Uterus (tissue), 3 donors: ENCODE measurements at regions not wholly inside any gene's neighbourhood (a gene's known extent, or its start where the extent isn't known, plus 50 kb on each side); places are given as distances from the start of the nearest gene placed in this dataset.

Source experiments
- DNase-seq, 2 donors: peaks; one replicate each; pipeline ENCODE4 v3.0.0-alpha.2; 2019 to 2020
- H3K27ac ChIP-seq, 2 donors: fragments of 200-600 bp; sonication (generic); 1 replicate in 1 of 2; 2 replicates in 1 of 2; pipeline ENCODE4 v1.5.1; 2016 to 2018
- H3K27me3 ChIP-seq, 2 donors: fragments of 200-600 bp; sonication (generic); one replicate each; pipeline ENCODE4 v1.5.1; 2018 to 2019; ENCODE audit warnings: control low read depth in 1 of 2
- H3K36me3 ChIP-seq, 2 donors: fragments of 200-600 bp; sonication (generic); one replicate each; pipeline ENCODE4 v1.5.1; 2019; ENCODE audit warnings: control low read depth in 1 of 2
- H3K4me1 ChIP-seq, 2 donors: fragments of 200-600 bp; sonication (generic); one replicate each; pipeline ENCODE4 v1.5.1; 2018 to 2019; ENCODE audit warnings: control low read depth in 1 of 2
- H3K4me3 ChIP-seq, 2 donors: fragments of 200-600 bp; sonication (generic); 1 replicate in 1 of 2; 2 replicates in 1 of 2; pipeline ENCODE4 v1.5.1; 2018 to 2019; ENCODE audit warnings: mild to moderate bottlenecking in 1 of 2
- H3K9me3 ChIP-seq, 2 donors: fragments of 200-600 bp; sonication (generic); one replicate each; pipeline ENCODE4 v1.5.1; 2019; ENCODE audit warnings: control low read depth in 1 of 2
- POLR2A ChIP-seq, 2 donors: fragments of 450-650 bp; IDR thresholded peaks; one replicate each; pipeline ENCODE4 v1.6.1; 2016; ENCODE audit warnings: antibody characterized with exemption in 2 of 2, mild to moderate bottlenecking in 1 of 2, moderate library complexity in 1 of 2
- intact Hi-C: fragments of 100-400 bp; cut with DNase I; formaldehyde crosslinking; loops from one replicate; pipeline ENCODE4 v1.15.1; 2023; ENCODE audit warnings: low total_unique reads
- TF ChIP-seq, protein P1 (sequence below), 4 experiments: fragments of 200-600 bp in 2 of 4; fragments of 450-650 bp in 2 of 4; sonication (generic) in 2 of 4; IDR thresholded peaks; one replicate each; pipeline ENCODE4 v1.5.1; 2016 to 2019; ENCODE audit warnings: antibody characterized with exemption in 4 of 4, mild to moderate bottlenecking in 2 of 4, moderate library complexity in 1 of 4
- donor health status: DM: yes; HTN: yes; CAD: no.

- H3K36me3 ChIP-seq = no peaks in the 10 kb centered on the region
- H3K27ac ChIP-seq = no peak overlapping the region
- no peak for DNase-seq
- no peaks in the 10 kb centered on the region for H3K4me1 ChIP-seq
- intact Hi-C loops = no loop called here
- no peak for TF ChIP-seq POLR2A (IDR thresholded peaks at IDR 0.05)
- no peak overlapping the region for H3K4me3 ChIP-seq
- H3K9me3 ChIP-seq = no peaks in the 10 kb centered on the region
- no peaks in the 10 kb centered on the region for H3K27me3 ChIP-seq
These were observed 324.3 kb downstream of the DAD1 start for GRCh38 chr14:22264759-22265158.

DNA sequence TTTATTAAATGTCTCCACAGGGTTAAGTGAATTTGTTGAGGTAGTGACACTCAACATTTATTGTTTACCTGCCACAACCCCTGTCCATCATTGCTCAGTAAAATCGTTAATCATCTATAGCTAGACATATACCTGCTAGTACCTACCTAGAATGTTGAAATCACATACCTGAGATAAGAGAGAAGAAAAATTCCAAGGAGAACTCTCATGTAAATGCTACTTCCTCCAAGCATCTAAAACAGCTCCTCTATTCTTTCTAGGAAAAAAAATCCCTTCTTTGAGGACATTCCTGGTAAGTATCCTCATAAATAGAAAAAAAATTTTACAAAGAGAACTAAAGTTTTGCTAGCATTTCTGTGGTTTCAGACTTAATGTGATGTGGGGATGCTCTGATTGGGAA is 325.1 kb downstream of the DAD1 start:
- intact Hi-C loops = no loop called here
- no peak overlapping the region for H3K27ac ChIP-seq
- no peak overlapping the region for H3K4me3 ChIP-seq
- H3K27me3 ChIP-seq = no peaks in the 10 kb centered on the region
- TF ChIP-seq POLR2A (IDR thresholded peaks at IDR 0.05) = no peak
- TF ChIP-seq, protein P1, sequence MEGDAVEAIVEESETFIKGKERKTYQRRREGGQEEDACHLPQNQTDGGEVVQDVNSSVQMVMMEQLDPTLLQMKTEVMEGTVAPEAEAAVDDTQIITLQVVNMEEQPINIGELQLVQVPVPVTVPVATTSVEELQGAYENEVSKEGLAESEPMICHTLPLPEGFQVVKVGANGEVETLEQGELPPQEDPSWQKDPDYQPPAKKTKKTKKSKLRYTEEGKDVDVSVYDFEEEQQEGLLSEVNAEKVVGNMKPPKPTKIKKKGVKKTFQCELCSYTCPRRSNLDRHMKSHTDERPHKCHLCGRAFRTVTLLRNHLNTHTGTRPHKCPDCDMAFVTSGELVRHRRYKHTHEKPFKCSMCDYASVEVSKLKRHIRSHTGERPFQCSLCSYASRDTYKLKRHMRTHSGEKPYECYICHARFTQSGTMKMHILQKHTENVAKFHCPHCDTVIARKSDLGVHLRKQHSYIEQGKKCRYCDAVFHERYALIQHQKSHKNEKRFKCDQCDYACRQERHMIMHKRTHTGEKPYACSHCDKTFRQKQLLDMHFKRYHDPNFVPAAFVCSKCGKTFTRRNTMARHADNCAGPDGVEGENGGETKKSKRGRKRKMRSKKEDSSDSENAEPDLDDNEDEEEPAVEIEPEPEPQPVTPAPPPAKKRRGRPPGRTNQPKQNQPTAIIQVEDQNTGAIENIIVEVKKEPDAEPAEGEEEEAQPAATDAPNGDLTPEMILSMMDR (IDR thresholded peaks at IDR 0.05) = no peak
- no peak for DNase-seq
- H3K4me1 ChIP-seq = no peaks in the 10 kb centered on the region
- no peaks in the 10 kb centered on the region for H3K9me3 ChIP-seq
- H3K36me3 ChIP-seq = no peaks in the 10 kb centered on the region

DNA sequence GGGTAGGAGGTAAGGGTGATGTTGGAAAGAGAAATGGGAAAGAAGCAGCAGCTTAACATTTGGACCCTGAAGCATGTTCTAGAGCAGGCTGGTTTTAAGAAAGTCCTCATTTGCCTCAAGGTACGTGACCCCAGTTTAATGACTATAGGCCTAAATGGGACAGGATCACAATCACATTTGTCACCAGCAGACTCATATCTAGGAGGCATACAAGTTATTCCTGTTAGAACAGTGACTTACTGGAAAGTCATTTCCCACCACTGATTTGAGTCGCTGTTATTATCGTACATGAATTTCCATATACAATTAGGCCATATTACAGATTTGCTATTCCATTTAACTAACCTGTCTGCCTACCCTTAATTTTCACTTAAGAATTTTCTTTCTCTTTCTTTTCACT is 326.1 kb downstream of the DAD1 start:
- intact Hi-C loops = no loop called here
- no peak overlapping the region for H3K27ac ChIP-seq
- DNase-seq = no peak
- no peak overlapping the region for H3K4me3 ChIP-seq
- no peaks in the 10 kb centered on the region for H3K4me1 ChIP-seq
- no peaks in the 10 kb centered on the region for H3K27me3 ChIP-seq
- no peaks in the 10 kb centered on the region for H3K36me3 ChIP-seq
- no peaks in the 10 kb centered on the region for H3K9me3 ChIP-seq
- TF ChIP-seq, protein P1 (IDR thresholded peaks at IDR 0.05) = no peak
- no peak for TF ChIP-seq POLR2A (IDR thresholded peaks at IDR 0.05)

DNA sequence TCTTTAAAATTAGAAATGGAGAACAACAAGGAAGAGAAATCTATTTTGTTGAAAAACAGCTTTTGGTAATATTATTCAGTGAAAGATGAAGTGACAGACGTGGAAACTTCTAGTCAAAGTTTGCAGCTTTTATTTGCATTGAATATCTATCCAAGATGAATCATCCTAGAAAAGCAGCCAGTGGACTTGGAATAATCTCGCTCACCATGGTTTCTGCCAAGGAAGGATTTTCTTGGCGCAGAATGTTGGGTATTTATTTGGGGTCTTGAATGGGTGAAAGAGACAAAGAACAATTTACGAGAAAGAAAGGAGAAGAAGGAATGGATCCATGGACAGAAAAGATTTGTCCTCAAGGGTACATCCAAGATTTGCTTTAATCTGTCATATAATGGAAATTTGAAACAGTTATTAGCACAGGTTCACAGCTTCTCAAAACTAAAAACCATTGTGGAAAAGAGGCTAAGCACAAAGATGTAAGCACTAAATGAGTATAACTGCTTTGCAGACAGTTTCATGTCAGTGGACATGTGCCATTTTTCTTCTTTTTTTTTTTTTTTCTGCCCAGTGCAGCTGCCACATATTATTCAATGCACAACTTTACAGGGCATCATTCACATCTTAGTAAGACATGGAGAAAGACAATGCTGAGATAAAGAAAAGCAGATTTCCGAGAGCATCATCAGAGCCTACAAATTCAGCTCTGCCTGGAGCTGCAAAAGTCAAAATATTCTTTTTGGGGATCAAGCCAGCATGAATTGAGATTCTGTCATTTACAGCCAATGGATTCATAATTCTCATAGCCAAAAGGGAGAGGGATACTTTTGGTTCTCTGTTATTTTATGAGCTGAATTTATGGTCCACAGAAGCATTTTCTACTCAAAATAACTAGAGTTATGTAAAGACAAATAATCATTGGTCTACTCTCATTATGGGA is 333.7 kb downstream of the DAD1 start:
- intact Hi-C loops = no loop called here
- Histone ChIP-seq H3K27me3 (no peaks in the 10 kb centered on the region), H3K27ac (no peak overlapping the region), H3K36me3 (no peaks in the 10 kb centered on the region), H3K4me3 (no peak overlapping the region), H3K9me3 (no peaks in the 10 kb centered on the region), H3K4me1 (no peaks in the 10 kb centered on the region)
- DNase-seq = no peak
- TF ChIP-seq, protein P1 (IDR thresholded peaks at IDR 0.05) = no peak
- no peak for TF ChIP-seq POLR2A (IDR thresholded peaks at IDR 0.05)

GRCh38 chr14:22252686-22253085 is 336.3 kb downstream of the DAD1 start:
- Histone ChIP-seq H3K27ac (no peak overlapping the region), H3K9me3 (no peaks in the 10 kb centered on the region), H3K4me1 (no peaks in the 10 kb centered on the region), H3K27me3 (no peaks in the 10 kb centered on the region), H3K4me3 (no peak overlapping the region), H3K36me3 (no peaks in the 10 kb centered on the region)
- no peak for DNase-seq
- intact Hi-C loops = no loop called here
- no peak for TF ChIP-seq POLR2A (IDR thresholded peaks at IDR 0.05)
- TF ChIP-seq, protein P1 (IDR thresholded peaks at IDR 0.05) = no peak
